IMR-90 (cell line): ENCODE measurements at regions not wholly inside any gene's neighbourhood (a gene's known extent, or its start where the extent isn't known, plus 50 kb on each side); places are given as distances from the start of the nearest gene placed in this dataset.

Source experiments
- ATAC-seq: fragments of 200-7000 bp; cut with Tn5 transposase; 2 replicates; pipeline ENCODE4 v1.9.1; 2020; ENCODE audit warnings: low read depth, mild to moderate bottlenecking, moderate library complexity
- BruUV-seq: library from RNA; stranded (reverse); fragments of 400-500 nt; replicated peaks from 2 replicates; lab custom pipeline; 2021; lab: Mats Ljungman, UMichigan
- CTCF ChIA-PET: fragments of 300-600 bp; formaldehyde crosslinking; extraction: SDS; loops from one replicate; lab custom pipeline; 2021; ENCODE audit warnings: antibody characterized with exemption; lab: Yijun Ruan, JAX
- POLR2A ChIA-PET: fragments of 300-600 bp; sonication (Branson Sonifier 250); formaldehyde crosslinking; loops from one replicate; lab custom pipeline; 2022; ENCODE audit warnings: antibody characterized with exemption; ENCODE audit not compliant: unreplicated experiment; lab: Charles Lee
- DNase-seq: peaks from one replicate; pipeline ENCODE4 v3.0.0; 2013
- H2AFZ ChIP-seq: replicated peaks from 2 replicates; pipeline ENCODE3; 2013; ENCODE audit warnings: low read length, mild to moderate bottlenecking; ENCODE audit not compliant: poor library complexity
- H2AK5ac ChIP-seq: 2 replicates; pipeline ENCODE4 v1.6.1; 2013; ENCODE audit warnings: low read depth, low read length, inconsistent platforms
- H2AK9ac ChIP-seq: replicated peaks from 2 replicates; pipeline ENCODE3; 2013; ENCODE audit warnings: mild to moderate bottlenecking, low read depth, low read length, moderate library complexity; ENCODE audit not compliant: poor library complexity
- H2BK120ac ChIP-seq: 2 replicates; pipeline ENCODE4 v1.6.1; 2013; ENCODE audit warnings: low read depth, low read length, inconsistent platforms
- H2BK15ac ChIP-seq: 3 replicates; pipeline ENCODE4 v1.6.1; 2013; ENCODE audit warnings: low read depth, low read length, inconsistent platforms
- H2BK20ac ChIP-seq: 2 replicates; pipeline ENCODE4 v1.6.1; 2013; ENCODE audit warnings: low read depth, mild to moderate bottlenecking, inconsistent platforms, low read length, moderate library complexity
- H2BK5ac ChIP-seq: 2 replicates; pipeline ENCODE4 v1.6.1; 2013; ENCODE audit warnings: mild to moderate bottlenecking, low read depth, low read length, inconsistent platforms; ENCODE audit not compliant: poor library complexity, severe bottlenecking
- H3K14ac ChIP-seq: replicated peaks from 2 replicates; pipeline ENCODE4 v1.6.1; 2013; ENCODE audit warnings: low read depth, low read length, inconsistent platforms
- H3K18ac ChIP-seq: 2 replicates; pipeline ENCODE4 v1.6.1; 2013; ENCODE audit warnings: low read depth, low read length, control low read depth
- H3K23ac ChIP-seq: 2 replicates; pipeline ENCODE4 v1.6.1; 2013; ENCODE audit warnings: low read depth, low read length, inconsistent platforms
- H3K27ac ChIP-seq: 2 replicates; pipeline ENCODE4 v1.5.1; 2013; ENCODE audit warnings: mild to moderate bottlenecking, control low read depth, low read length; ENCODE audit not compliant: insufficient read depth
- H3K27me3 ChIP-seq: 2 replicates; pipeline ENCODE4 v1.6.1; 2013; ENCODE audit warnings: low read length; ENCODE audit not compliant: control insufficient read depth, insufficient read depth
- H3K36me3 ChIP-seq: 2 replicates; pipeline ENCODE4 v1.6.1; 2013; ENCODE audit warnings: low read length, mixed read lengths; ENCODE audit not compliant: control insufficient read depth, insufficient read depth
- H3K4ac ChIP-seq: 2 replicates; pipeline ENCODE4 v1.6.1; 2013; ENCODE audit warnings: low read depth, low read length, inconsistent platforms
- H3K4me1 ChIP-seq: 2 replicates; pipeline ENCODE4 v1.6.1; 2013; ENCODE audit warnings: low read length, mixed read lengths; ENCODE audit not compliant: control insufficient read depth, insufficient read depth
- H3K4me2 ChIP-seq: 2 replicates; pipeline ENCODE4 v1.6.1; 2013; ENCODE audit warnings: low read depth, mild to moderate bottlenecking, control low read depth, low read length, moderate library complexity
- H3K4me3 ChIP-seq: 2 replicates; pipeline ENCODE4 v1.5.1; 2013; ENCODE audit warnings: low read depth, mild to moderate bottlenecking, control low read depth, low read length, moderate library complexity; ENCODE audit not compliant: insufficient read depth
- H3K56ac ChIP-seq: 2 replicates; pipeline ENCODE4 v1.6.1; 2013; ENCODE audit warnings: low read length, inconsistent platforms; ENCODE audit not compliant: insufficient read depth; ENCODE audit errors: extremely low read depth
- H3K79me1 ChIP-seq, 2 experiments: 2 replicates each; pipeline ENCODE4 v1.6.1; 2013; ENCODE audit warnings: low read length in 2 of 2, inconsistent platforms in 1 of 2, low read depth in 1 of 2
- H3K9ac ChIP-seq: 2 replicates; pipeline ENCODE4 v1.6.1; 2013; ENCODE audit warnings: low read depth, low read length, control low read depth
- H3K9me1 ChIP-seq: 2 replicates; pipeline ENCODE4 v1.6.1; 2013; ENCODE audit warnings: low read length, inconsistent platforms; ENCODE audit not compliant: insufficient read depth
- H3K9me3 ChIP-seq: 2 replicates; pipeline ENCODE4 v1.6.1; 2013; ENCODE audit warnings: low read length; ENCODE audit not compliant: control insufficient read depth, insufficient read depth
- H4K20me1 ChIP-seq: 2 replicates; pipeline ENCODE4 v1.6.1; 2013; ENCODE audit warnings: low read length, inconsistent platforms; ENCODE audit not compliant: insufficient read depth
- H4K5ac ChIP-seq: 2 replicates; pipeline ENCODE4 v1.6.1; 2013; ENCODE audit warnings: mild to moderate bottlenecking, low read depth, low read length, control low read depth
- H4K8ac ChIP-seq, 2 experiments: 2 replicates each; pipeline ENCODE4 v1.6.1; 2013; ENCODE audit warnings: low read depth in 2 of 2, low read length in 2 of 2, control low read depth in 1 of 2, inconsistent platforms in 1 of 2
- H4K91ac ChIP-seq: 2 replicates; pipeline ENCODE4 v1.6.1; 2013; ENCODE audit warnings: low read depth, low read length, inconsistent platforms; ENCODE audit not compliant: insufficient read depth
- CEBPB ChIP-seq: IDR thresholded peaks from 2 replicates; pipeline ENCODE4 v1.6.1; 2012; ENCODE audit warnings: low read depth, low read length, improper control_type of control experiment
- CHD1 ChIP-seq: IDR thresholded peaks from 2 replicates; pipeline ENCODE4 v1.6.1; 2012; ENCODE audit warnings: low read depth, low read length, improper control_type of control experiment
- CTCF ChIP-seq: conservative IDR thresholded peaks from 2 replicates; pipeline ENCODE4 v1.5.1; 2012; ENCODE audit warnings: mild to moderate bottlenecking, low read depth, low read length, improper control_type of control experiment
- WGBS, 2 experiments: methylation state at CpG; one replicate each; pipeline versions ENCODE4 v1.1.5 to v1.1.7; 2013; ENCODE audit warnings: missing lambda C conversion rate in 2 of 2; ENCODE audit not compliant: insufficient read length in 1 of 2; ENCODE audit errors: extremely low coverage in 2 of 2; 5-methylcytosine and 5-hydroxymethylcytosine counted together
- dilution Hi-C: fragments of 300-500 bp; cut with HindIII; formaldehyde crosslinking; loops from one replicate; pipeline ENCODE4 v1.14.3; 2018; ENCODE audit warnings: low sequenced_read_pairs; ENCODE audit not compliant: unreplicated experiment
- in situ Hi-C: fragments of 300-500 bp; cut with MboI; formaldehyde crosslinking; loops from 3 replicates; pipeline ENCODE4 v1.14.3; 2019; ENCODE audit warnings: low sequenced_read_pairs, inconsistent platforms, mixed read lengths
- intact Hi-C: fragments of 100-400 bp; cut with micrococcal nuclease; formaldehyde crosslinking; loops from 2 replicates; pipeline ENCODE4 v1.10.0; 2022

- ChIA-PET CTCF (interaction anchor here (0.6 to 1.4 kb wide), 3 partner anchors 313 to 1045 kb away, joined by 3 to 6 read pairs (median 3); no protein-coding TSS in a partner anchor), POLR2A (interaction anchor here (0.6 to 1.5 kb wide), 5 partner anchors 38 to 855 kb away, joined by 3 to 4 read pairs (median 3); no protein-coding TSS in a partner anchor)
- Histone ChIP-seq H4K20me1 (no peaks in the 10 kb centered on the region), H2BK120ac (peak overlapping the region; percentile 99), H4K5ac (peak overlapping the region; percentile 98), H3K56ac (peak overlapping the region; percentile 98), H3K36me3 (no peaks in the 10 kb centered on the region), H3K4me2 (peak overlapping the region; percentile 94), H3K9me1 (no peaks in the 10 kb centered on the region), H3K23ac (peak overlapping the region; percentile 96), H3K4ac (peak overlapping the region; percentile 99), H2AK9ac (peak overlapping the region; percentile 83), H3K79me1 (peaks cover 9 to 22% of the 10 kb centered on the region in 2 experiments; a peak in 3 of 4 replicates), H2AFZ (peak overlapping the region; percentile 62), H2AK5ac (peak overlapping the region; percentile 81), H3K4me3 (peak overlapping the region; percentile 73), H3K18ac (peak overlapping the region; percentile 99), H4K91ac (peak overlapping the region; percentile 99), H4K8ac (peak overlapping the region; percentile 97 to 98), H3K27me3 (no peaks in the 10 kb centered on the region), H3K9me3 (no peaks in the 10 kb centered on the region), H3K27ac (peak overlapping the region; percentile 96), H3K4me1 (peaks cover 8% of the 10 kb centered on the region), H2BK5ac (peak overlapping the region; percentile 100), H2BK20ac (peak overlapping the region; percentile 97), H2BK15ac (peak overlapping the region; percentile 72; the same call in 2 of the 3 replicates), H3K14ac (peak overlapping the region; percentile 99), H3K9ac (peak overlapping the region; percentile 86)
- 100% methylated on average over 1 of the region's 8 CpGs; no CpG with 5 or more reads in 1 of the 2 experiments for WGBS, 2 experiments
- TF ChIP-seq CEBPB (peak; percentile 74), CHD1 (0 out of 2 replicates have a peak, but pooled peaks have one; percentile 67), CTCF (no peak)
- in situ Hi-C loops, result loop anchor here (10.0 kb wide), 1 partner anchor 515 kb away; no protein-coding TSS in a partner anchor
- DNase-seq (peak; percentile 70), ATAC-seq (no peak)
- intact Hi-C loops, result loop anchor here (1.0 to 10.0 kb wide), 12 partner anchors 243 to 992 kb away; no protein-coding TSS in a partner anchor
- dilution Hi-C loops, result no loop called here
- TSS peak; percentile 96 for BruUV-seq
Measured at GRCh38 chr3:174440253-174440701, 418.9 kb upstream of the NAALADL2 start.
